Posterior cingulate gyrus (tissue), 11 donors: ENCODE measurements at regions not wholly inside any gene's neighbourhood (a gene's known extent, or its start where the extent isn't known, plus 50 kb on each side); places are given as distances from the start of the nearest gene placed in this dataset.
"Not testable (repeated sequence)": the region's sequence is repeated elsewhere in the genome, so short reads cannot be mapped to it uniquely, and the experiment has no call there.

Experiments
- DNase-seq, 10 donors: peaks; one replicate each; pipeline versions ENCODE4 v3.0.0 to v3.0.0-alpha.2; 2020 to 2021; ENCODE audit warnings: mixed read lengths in 3 of 10
- intact Hi-C: fragments of 100-400 bp; cut with DNase I; formaldehyde crosslinking; loops from one replicate; pipeline ENCODE4 v1.15.1; 2023

DNA sequence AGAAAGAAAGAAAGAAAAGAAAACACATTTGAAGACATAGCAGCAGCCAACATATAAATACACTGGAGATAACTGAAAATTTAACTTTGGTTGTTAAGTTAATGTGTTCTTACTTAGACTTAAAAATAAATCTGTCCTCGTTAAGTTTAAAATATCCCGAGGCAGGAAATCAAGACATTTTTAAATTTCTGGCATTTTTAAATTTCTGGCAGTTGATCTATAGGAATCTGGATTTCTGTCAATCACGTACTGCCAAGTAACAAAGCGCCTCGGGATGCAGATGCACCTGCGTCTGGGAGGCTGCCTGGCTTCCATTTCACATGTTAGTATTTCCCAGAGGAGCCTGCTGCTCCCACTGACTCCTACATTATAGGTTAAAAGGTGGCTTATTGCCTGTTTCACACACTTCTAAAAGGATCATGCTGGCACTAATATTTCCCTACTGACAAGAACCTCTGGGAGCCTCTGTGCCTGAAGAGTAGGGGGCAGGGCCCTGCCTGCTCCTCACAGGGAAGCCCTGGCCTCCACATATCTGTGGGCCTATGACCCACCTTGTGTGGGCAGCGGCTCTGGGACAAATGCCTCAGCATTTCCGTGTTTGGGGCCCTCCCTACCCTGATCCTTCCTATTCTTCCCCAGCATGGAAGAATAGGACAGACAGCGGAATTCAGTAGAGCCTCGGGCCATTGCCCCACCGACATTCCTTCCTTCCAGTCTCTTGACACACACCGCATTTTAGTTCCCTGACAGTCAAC lies 62.8 kb upstream of the ATP12A start:
- DNase-seq: no peak
- intact Hi-C loops: no loop called here

DNA sequence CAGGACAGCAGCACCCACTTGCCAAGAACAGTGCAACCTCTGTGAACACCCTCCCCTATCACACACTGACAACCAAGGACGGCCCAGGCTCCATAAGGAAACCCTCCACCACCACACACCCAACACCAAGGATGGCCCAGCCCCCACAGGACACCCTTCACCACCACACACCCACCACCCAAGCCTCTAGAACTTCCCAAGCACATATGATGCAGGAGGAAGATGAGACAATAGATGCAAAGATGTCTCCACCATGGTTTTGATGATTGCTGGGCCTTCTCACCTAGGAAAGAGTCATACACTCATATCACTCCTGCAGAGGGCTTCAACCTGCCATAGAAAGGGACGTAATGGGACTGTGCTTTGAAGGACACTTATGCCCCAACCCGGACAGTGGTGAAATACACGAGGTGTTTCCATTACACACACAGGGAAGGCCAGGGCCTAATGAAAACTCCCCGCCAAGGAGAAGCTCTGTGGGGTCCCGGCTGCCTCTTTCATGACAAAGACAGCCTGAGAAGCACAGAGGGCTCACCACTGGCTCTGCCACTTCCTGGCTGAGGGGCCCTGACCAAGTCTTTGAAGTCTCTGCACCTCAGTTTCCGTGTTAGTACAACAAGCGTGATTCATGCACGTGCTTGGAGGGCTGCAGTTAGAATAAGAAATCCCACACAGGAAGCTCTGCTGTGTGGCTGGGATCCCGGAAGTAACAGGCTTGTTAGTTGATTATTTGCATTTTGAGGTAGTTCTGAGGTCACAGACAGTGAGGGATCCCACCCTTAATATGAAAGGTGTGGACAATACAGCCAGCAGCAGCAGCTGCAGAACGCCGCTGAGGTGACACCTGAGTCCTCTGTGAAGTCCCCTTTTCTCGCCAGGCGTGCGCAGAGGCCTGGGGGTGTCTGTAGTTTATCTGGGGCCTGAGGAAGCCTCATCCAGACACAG lies 61.9 kb upstream of the ATP12A start:
- DNase-seq: no peak
- intact Hi-C loops: no loop called here

DNA sequence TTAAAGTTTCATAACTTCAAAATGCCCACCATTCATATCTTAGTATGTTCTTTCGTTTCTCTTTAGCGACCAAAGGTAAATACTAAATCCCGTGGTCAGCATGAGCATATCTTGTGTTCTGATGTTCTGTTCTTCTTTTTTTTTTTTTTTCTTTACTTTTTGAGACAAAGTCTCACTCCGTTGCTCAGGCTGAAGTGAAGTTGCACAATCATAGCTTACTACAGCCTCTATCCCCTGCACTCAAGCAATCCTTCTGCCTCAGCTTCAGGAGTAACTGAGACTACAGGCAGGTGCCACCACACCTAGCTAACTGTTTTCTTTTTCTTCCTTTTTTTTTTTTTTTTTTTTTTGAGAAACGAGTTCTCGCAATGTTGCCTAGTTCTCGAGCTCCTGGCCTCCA lies 60.9 kb upstream of the ATP12A start:
- intact Hi-C loops: no loop called here
- DNase-seq: no peak

DNA sequence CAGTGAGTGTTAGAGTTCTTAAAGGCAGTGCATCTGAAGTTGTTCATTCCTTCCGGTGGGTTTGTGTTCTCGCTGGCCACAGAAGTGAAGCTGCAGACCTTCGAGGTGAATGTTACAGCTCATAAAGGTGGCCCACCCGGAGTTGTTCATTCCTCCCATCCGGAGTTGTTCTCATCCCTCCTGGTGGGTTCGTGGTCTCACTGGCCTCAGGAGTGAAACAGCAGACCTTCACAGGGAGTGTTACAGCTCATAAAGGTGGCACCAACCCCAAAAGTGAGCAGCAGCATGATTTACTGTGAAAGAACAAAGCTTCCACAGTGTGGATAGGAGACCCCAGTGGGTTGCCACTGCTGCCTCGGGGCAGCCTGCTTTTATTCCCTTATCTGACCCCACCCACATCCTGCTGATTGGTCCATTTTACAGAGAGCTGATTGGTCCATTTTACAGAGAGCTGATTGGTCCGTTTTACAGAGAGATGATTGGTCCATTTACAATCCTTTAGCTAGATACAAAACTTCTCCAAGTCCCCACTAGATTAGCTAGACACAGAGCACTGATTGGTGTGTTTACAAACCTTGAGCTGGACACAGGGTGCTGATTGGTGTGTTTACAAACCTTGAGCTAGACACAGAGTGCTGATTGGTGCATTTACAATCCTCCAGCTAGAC lies 57.6 kb upstream of the ATP12A start:
- intact Hi-C loops: not testable (repeated sequence)

DNA sequence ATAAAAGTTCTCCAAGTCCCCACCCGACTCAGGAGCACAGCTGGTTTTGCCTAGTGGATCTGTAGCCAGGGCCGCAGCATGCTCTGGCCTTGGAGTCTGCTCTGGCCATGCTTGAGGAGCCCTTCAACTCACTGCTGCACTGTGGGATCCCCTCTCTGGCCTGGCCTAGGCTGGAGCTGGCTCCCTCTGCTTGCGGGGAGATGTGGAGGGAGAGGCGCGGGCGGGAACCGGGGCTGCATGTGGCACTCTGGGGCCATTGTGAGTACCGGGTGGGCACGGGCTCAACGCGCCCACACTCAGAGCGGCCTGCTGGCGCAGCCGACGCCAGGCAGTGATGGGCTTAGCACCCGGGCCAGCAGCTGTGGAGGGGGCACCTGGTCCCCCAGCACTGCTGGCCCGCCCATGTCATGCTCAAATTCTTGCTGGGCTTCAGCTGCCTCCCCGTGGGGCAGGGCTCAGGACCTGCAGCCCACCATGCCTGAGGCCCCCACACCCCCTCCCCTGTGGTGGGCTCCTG lies 57.0 kb upstream of the ATP12A start:
- no peak for DNase-seq

More for the DNA sequence above, 57.6 kb upstream of the ATP12A start:
- not testable (repeated sequence) for DNase-seq

DNA sequence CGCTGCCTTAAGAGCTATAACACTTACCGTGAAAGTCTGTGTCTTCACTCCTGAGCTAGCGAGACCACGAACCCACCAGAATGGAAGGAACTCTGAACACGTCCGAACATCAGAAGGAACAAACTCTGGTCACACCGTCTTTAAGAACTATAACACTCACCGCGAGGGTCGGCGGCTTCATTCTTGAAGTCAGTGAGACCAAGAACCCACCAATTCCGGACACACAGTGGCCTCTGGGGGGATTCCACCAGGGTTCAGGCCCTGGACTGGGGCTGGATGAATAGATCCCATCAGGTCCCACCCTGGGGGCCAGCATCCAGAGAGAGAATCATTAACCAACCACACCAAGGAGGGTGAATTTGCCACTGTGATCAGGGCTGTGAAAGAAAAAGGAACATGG lies 55.8 kb upstream of the ATP12A start:
- no peak for DNase-seq
- intact Hi-C loops: no loop called here

More for the DNA sequence above, 57.0 kb upstream of the ATP12A start:
- intact Hi-C loops: no loop called here

DNA sequence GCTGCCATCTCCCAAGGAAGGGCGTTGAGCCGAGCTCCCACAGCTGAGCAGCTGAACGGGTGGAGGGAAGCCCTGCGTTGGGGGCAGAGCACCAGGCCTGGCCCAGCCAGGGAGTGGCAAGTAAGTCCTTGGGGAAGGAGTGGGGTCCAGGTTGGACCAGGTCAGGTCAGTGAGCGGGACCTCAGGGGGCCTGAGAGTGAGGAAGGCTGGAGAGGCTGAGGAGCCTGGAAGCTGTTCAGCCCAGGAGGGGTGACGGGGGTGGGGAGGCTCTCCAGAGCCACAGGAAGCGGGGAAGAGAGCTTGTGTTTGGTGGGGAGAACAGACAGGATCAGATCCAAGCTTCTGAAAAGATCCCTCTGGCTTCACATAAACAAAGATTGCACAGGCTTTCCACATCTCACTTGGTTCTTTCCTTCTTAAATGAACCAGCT lies 55.4 kb upstream of the ATP12A start:
- intact Hi-C loops: no loop called here
- DNase-seq: no peak

DNA sequence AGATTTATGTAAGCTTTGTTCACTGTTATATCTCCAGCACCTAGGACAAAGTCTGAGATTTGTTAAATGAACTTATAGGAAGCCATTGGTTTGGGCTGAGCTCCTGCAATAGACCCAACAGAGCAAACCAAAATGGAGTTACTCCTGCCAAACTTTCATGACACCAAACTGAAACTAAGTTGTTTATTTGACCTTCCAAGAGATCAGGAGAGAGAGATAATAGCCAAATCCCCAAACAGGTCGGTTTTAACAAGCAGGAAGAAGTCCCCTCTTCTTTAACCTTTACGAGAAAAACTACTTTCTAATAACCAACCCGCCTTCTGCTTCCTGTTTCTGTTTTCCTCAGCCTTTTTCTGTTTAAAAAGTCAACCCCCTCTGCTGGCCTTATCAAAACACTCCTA lies 54.9 kb upstream of the ATP12A start:
- no peak for DNase-seq

DNA sequence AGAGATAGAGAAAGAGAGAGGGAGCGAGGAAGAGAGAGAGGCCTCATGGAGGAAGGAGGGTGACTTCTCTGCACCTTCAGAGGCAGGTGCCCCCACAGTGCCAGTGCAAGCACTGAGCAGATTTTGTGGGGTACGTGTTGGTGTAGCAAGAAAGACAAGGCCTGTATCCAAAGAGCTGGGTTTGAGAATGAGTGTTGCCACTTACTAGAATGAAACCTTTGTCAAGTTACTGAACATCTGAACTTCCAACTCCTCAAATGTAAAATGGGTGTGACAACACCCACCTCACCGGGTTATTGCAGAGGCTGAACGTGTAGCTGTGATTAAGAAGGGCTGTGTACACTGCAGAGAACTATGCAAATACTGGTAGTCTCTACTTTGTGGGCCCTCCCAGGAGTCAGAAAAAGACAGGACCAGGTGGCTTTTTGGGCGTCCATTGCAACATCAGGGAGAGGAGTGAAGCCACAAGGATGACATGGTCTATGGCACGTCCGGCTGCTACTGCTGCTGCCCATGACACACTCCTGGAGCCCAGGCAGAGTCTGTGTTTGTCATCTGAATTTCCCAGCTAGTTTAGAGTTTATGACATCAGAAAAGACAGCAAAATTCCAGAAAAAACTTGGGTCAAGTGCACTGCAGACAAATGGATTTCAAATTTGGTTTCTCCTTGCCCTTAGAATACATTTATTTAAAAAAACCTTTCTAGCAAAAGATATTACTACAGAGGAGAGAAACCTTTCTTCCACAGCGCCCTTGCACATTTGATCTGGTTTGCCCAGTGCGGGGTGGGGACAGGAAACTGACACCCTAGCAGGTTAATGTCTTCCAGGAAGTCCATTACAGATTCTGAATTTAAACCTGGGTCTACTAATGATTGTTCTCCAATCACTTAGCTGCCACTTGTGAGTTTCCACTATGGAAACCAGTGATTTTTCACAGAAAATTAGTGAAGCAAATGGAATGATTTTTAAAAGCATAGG lies 54.0 kb upstream of the ATP12A start:
- intact Hi-C loops: no loop called here
- DNase-seq: no peak

More for the DNA sequence above, 54.9 kb upstream of the ATP12A start:
- intact Hi-C loops: no loop called here

DNA sequence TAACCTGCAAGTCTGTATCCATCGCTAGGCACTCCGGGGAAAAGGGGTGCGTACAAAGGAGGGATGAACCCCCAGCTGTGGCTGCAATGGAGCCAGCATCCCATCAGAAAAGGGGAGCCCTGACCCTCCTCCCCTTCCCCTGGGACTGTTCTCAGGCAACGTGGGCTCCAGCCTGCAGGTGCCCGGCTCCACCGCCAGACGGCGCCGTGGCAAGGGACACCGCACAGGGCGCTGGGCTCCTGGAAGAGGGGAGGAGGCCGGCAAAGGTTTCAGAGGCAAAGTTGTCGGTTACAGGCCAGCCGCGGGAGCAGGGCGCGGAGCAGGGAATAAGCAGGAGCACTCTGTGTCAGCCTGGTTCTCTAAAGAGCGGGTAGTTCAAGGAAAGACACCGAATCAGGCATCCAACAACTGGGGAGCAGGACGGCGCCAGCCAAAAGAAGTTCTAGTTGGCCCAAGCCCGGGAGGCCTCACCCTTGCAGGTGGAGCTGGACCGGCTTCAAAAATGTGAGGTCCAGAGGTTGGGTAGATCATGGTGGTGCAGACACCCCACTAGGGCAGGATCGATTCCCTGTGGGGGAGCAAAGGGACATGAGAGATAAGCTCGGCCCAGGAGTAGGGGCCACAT lies 53.0 kb upstream of the ATP12A start:
- peak in 2 of 10 donors; percentile 20 to 37 for DNase-seq
- intact Hi-C loops: no loop called here

DNA sequence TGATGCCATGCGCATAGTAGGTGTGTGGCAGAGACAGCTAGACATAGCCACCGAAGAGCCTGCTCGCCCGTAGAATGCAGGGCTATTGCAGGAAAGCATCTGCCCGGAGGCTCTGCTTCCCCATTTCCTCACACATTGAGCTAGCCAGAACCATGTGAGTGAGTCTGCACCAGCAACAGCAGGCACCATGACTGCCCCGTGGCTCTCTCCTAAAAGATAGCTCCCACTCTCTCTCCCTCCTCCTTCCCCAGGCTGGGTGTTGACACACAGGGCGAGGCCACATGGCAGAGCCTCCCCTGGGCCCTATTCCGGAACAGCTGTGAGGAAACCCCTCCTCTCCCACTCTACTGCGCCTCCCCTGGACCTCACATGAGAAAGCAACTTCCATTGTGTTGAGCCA lies 52.3 kb upstream of the ATP12A start:
- intact Hi-C loops: no loop called here
- DNase-seq: no peak

DNA sequence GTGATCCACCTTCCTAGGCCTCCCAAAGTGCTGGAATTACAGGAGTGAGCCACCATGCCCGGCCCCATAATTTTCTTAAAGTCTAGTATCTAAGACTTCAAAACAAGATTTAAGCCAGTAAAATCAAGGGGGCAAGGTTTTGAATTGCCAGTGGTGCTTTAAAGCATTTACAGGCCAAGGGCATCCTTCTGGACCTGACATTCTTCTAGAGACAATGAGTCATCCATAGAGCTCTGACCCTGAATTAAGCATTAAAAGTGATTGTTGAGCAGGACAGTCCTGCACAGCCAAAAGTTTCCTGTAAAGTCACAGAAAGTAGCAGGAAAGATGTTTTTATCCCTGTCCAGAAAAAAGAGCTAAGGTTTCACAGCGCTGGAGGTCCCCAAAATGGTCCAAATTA lies 50.9 kb upstream of the ATP12A start:
- intact Hi-C loops: no loop called here
- DNase-seq: no peak

DNA sequence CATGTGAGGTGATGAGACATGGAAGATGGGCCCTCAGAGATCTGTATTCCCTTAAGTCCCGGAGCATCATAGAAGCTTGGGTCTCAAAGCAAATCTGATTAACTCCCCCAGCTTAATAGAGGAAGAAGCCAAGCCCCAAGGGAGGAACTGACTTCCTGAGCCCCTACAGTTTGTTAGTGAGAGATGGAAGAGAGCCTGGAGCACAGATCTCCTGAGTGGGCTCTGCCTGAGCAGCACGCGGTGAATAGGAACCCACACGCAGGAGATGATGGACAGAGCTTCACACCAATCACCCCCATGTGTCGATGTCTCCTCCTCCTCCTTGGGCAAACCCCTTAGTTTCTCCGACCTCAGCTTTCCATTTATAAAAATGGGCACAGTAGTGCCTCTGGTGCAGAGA lies 50.1 kb upstream of the ATP12A start:
- intact Hi-C loops: no loop called here
- no peak for DNase-seq
